Upper lobe of left lung (tissue), 6 donors: ENCODE measurements at regions not wholly inside any gene's neighbourhood (a gene's known extent, or its start where the extent isn't known, plus 50 kb on each side); places are given as distances from the start of the nearest gene placed in this dataset.

Source experiments
- ATAC-seq, 2 donors: fragments of 200-7000 bp; cut with Tn5 transposase; one replicate each; pipeline ENCODE4 v1.9.1; 2022; ENCODE audit warnings: mild to moderate bottlenecking in 2 of 2, moderate library complexity in 2 of 2; ENCODE audit not compliant: low FRiP score in 2 of 2
- DNase-seq, 2 donors: peaks; one replicate each; pipeline ENCODE4 v3.0.0-alpha.2; 2019 to 2020
- H3K27ac ChIP-seq, 4 donors: fragments of 200-600 bp; sonication (generic); one replicate each; pipeline ENCODE4 v1.5.1; 2016 to 2019
- H3K27me3 ChIP-seq, 4 donors: fragments of 200-600 bp; sonication (generic); one replicate each; pipeline ENCODE4 v1.5.1; 2017 to 2019
- H3K36me3 ChIP-seq, 4 donors: fragments of 200-600 bp; sonication (generic); one replicate each; pipeline ENCODE4 v1.5.1; 2016 to 2019
- H3K4me1 ChIP-seq, 4 donors: fragments of 200-600 bp; sonication (generic); one replicate each; pipeline ENCODE4 v1.5.1; 2018 to 2019
- H3K4me3 ChIP-seq, 4 donors: fragments of 200-600 bp; sonication (generic); one replicate each; pipeline ENCODE4 v1.5.1; 2017 to 2019; ENCODE audit warnings: mild to moderate bottlenecking in 2 of 4, moderate library complexity in 1 of 4
- H3K9me3 ChIP-seq, 4 donors: fragments of 200-600 bp; sonication (generic); one replicate each; pipeline ENCODE4 v1.5.1; 2018 to 2019
- EP300 ChIP-seq, 4 donors: sonication (generic); formaldehyde crosslinking; IDR thresholded peaks; one replicate each; pipeline ENCODE4 v1.5.1; 2017; ENCODE audit warnings: antibody characterized with exemption in 4 of 4, control low read depth in 2 of 4
- POLR2A ChIP-seq, 4 donors: fragments of 450-650 bp; IDR thresholded peaks; one replicate each; pipeline ENCODE4 v1.5.1; 2016 to 2017; ENCODE audit warnings: antibody characterized with exemption in 4 of 4, mild to moderate bottlenecking in 2 of 4
- POLR2AphosphoS5 ChIP-seq, 2 donors: sonication (generic); formaldehyde crosslinking; IDR thresholded peaks; one replicate each; pipeline ENCODE4 v1.5.1; 2017; ENCODE audit warnings: antibody characterized with exemption in 2 of 2
- WGBS, 2 donors: methylation state at CpG; one replicate each; pipeline ENCODE4 v1.1.5; 2017 to 2018; 5-methylcytosine and 5-hydroxymethylcytosine counted together
- TF ChIP-seq, protein P1 (sequence below), 6 experiments: fragments of 450-650 bp in 4 of 6; fragments of 200-600 bp in 2 of 6; sonication (generic) in 2 of 6; IDR thresholded peaks; one replicate each; pipeline ENCODE4 v1.5.1; 2016 to 2019; ENCODE audit warnings: antibody characterized with exemption in 6 of 6
- donor health status: DM: no; HTN: no; CAD: no; lungs with moderate emphysema.
- donor health status: DM: no; HTN: yes; CAD: no; lungs with severe emphysema.

GRCh38 chr10:84654671-84655070 is 326.3 kb downstream of the CCSER2 start:
- Histone ChIP-seq H3K27me3 (no peaks in the 10 kb centered on the region), H3K9me3 (no peaks in the 10 kb centered on the region), H3K4me1 (no peaks in the 10 kb centered on the region), H3K36me3 (no peaks in the 10 kb centered on the region), H3K4me3 (no peak overlapping the region), H3K27ac (no peak overlapping the region)
- TF ChIP-seq, protein P1, sequence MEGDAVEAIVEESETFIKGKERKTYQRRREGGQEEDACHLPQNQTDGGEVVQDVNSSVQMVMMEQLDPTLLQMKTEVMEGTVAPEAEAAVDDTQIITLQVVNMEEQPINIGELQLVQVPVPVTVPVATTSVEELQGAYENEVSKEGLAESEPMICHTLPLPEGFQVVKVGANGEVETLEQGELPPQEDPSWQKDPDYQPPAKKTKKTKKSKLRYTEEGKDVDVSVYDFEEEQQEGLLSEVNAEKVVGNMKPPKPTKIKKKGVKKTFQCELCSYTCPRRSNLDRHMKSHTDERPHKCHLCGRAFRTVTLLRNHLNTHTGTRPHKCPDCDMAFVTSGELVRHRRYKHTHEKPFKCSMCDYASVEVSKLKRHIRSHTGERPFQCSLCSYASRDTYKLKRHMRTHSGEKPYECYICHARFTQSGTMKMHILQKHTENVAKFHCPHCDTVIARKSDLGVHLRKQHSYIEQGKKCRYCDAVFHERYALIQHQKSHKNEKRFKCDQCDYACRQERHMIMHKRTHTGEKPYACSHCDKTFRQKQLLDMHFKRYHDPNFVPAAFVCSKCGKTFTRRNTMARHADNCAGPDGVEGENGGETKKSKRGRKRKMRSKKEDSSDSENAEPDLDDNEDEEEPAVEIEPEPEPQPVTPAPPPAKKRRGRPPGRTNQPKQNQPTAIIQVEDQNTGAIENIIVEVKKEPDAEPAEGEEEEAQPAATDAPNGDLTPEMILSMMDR (IDR thresholded peaks at IDR 0.05): no peak
- TF ChIP-seq EP300 (IDR thresholded peaks at IDR 0.05) (no peak), POLR2AphosphoS5 (IDR thresholded peaks at IDR 0.05) (no peak), POLR2A (IDR thresholded peaks at IDR 0.05) (no peak)
- DNase-seq (no peak), ATAC-seq (no peak)
- 17 to 27% methylated on average over 2 of the region's 2 CpGs for WGBS, 2 donors

DNA sequence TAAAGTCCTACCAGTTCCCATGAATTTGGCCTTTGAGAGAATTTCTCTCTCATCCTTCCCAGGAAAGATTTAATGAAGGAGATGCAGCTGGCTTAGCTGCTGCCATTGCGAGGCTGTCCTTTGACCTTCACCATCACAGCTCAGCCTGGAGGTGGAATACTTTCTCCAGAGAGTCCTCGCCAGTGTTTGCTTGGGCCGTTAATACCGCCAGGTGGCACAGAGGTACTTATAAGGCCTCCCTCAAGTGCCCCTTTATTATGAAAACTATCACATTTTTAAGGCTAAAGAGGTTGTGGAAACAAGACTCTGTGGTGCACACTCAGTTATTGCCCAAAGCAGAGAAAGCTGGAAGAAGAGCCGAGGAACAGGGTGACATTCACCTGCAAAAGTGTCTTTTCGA is 330.6 kb downstream of the CCSER2 start:
- H3K27me3 ChIP-seq: no peaks in the 10 kb centered on the region
- 60 to 63% methylated on average over 6 of the region's 6 CpGs for WGBS, 2 donors
- DNase-seq: peak in 1 of 2 donors; percentile 48
- no peaks in the 10 kb centered on the region for H3K4me1 ChIP-seq
- H3K4me3 ChIP-seq: no peak overlapping the region
- TF ChIP-seq EP300 (IDR thresholded peaks at IDR 0.05) (no peak), POLR2A (IDR thresholded peaks at IDR 0.05) (peak in 1 of 4 donors; percentile 27), POLR2AphosphoS5 (IDR thresholded peaks at IDR 0.05) (no peak)
- TF ChIP-seq, protein P1 (IDR thresholded peaks at IDR 0.05): peak in 1 of 6 experiments; percentile 16
- ATAC-seq: peak in 1 of 2 donors; percentile 14
- H3K36me3 ChIP-seq: no peaks in the 10 kb centered on the region
- H3K9me3 ChIP-seq: no peaks in the 10 kb centered on the region
- peak overlapping the region in 1 of 4 donors; percentile 85 for H3K27ac ChIP-seq

- peak in 1 of 2 donors; percentile 24 for ATAC-seq
- no peaks in the 10 kb centered on the region for H3K9me3 ChIP-seq
- H3K4me1 ChIP-seq: no peaks in the 10 kb centered on the region
- no peak for DNase-seq
- no peaks in the 10 kb centered on the region for H3K27me3 ChIP-seq
- no peaks in the 10 kb centered on the region for H3K36me3 ChIP-seq
- TF ChIP-seq, protein P1 (IDR thresholded peaks at IDR 0.05): no peak
- TF ChIP-seq POLR2AphosphoS5 (IDR thresholded peaks at IDR 0.05): no peak
- TF ChIP-seq EP300 (IDR thresholded peaks at IDR 0.05): no peak
- TF ChIP-seq POLR2A (IDR thresholded peaks at IDR 0.05): peak in 1 of 4 donors; percentile 60
- 71 to 81% methylated on average over 12 of the region's 12 CpGs for WGBS, 2 donors
- peak overlapping the region in 2 of 4 donors; percentile 51 to 85 for H3K27ac ChIP-seq
- H3K4me3 ChIP-seq: peak overlapping the region in 1 of 4 donors; percentile 37
Observed at GRCh38 chr10:84659497-84660439, 331.4 kb downstream of the CCSER2 start.

DNA sequence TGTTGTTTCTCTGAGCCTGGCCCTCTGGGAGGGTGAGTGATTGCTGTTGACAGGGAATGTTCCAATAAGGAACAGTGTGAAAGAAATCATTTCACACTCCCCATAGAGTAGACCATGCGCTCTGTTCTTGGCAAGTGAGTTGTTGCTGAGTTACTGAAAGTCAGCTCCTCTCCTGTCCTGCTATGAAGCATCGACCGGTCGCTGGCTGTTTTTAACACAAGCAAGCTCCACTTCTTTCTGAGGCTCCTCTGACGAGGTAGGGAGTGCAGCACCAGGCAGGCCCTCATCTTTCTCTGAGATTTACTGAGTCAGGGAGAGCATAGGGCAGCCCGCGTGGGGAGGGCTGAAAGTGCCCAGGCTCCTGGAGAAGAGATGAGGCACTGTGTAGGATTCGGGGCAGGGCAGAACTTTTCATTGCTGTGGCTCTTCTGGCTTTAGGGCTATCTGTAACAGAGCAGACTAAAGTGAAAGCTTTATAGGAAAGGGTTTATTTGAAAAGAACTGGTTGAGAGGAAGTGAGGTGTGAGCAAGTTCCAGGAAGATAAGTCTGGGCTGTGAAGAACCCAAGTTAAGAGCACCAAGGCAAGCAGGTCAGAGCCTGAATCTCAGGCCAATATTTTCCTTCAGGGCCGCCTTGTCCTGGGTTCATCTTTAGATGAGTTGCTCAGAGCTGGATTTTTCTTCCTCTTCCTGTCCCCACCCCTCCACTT is 332.2 kb downstream of the CCSER2 start:
- WGBS, 2 donors: 73 to 77% methylated on average over 9 of the region's 9 CpGs
- H3K27me3 ChIP-seq: no peaks in the 10 kb centered on the region
- ATAC-seq (peak in 1 of 2 donors; percentile 12), DNase-seq (no peak)
- no peaks in the 10 kb centered on the region for H3K9me3 ChIP-seq
- H3K27ac ChIP-seq: peak overlapping the region in 2 of 4 donors; percentile 51 to 85
- TF ChIP-seq, protein P1 (IDR thresholded peaks at IDR 0.05): no peak
- no peak for TF ChIP-seq POLR2A (IDR thresholded peaks at IDR 0.05)
- TF ChIP-seq EP300 (IDR thresholded peaks at IDR 0.05): no peak
- no peak for TF ChIP-seq POLR2AphosphoS5 (IDR thresholded peaks at IDR 0.05)
- H3K36me3 ChIP-seq: no peaks in the 10 kb centered on the region
- H3K4me1 ChIP-seq: no peaks in the 10 kb centered on the region
- H3K4me3 ChIP-seq: peak overlapping the region in 1 of 4 donors; percentile 37
